Neural crest cell (in vitro differentiated cells): ENCODE measurements at regions not wholly inside any gene's neighbourhood (a gene's known extent, or its start where the extent isn't known, plus 50 kb on each side); places are given as distances from the start of the nearest gene placed in this dataset.

Source experiments
- DNase-seq: peaks from one replicate; pipeline ENCODE4 v3.0.0; 2021; ENCODE audit warnings: low read depth, mixed read lengths, low spot score
- H3K27ac Mint-ChIP-seq: one replicate; pipeline ENCODE4 v1.8.0; 2021; ENCODE audit warnings: mild to moderate bottlenecking, mixed read lengths; ENCODE audit not compliant: unreplicated experiment
- H3K27me3 Mint-ChIP-seq: 2 replicates; pipeline ENCODE4 v1.8.0; 2021; ENCODE audit warnings: low read depth, mild to moderate bottlenecking, mixed read lengths
- H3K36me3 Mint-ChIP-seq: 2 replicates; pipeline ENCODE4 v1.8.0; 2021; ENCODE audit warnings: low read depth, mild to moderate bottlenecking, mixed read lengths
- H3K4me1 Mint-ChIP-seq: 2 replicates; pipeline ENCODE4 v1.8.0; 2021; ENCODE audit warnings: mixed read lengths
- H3K4me3 Mint-ChIP-seq: one replicate; pipeline ENCODE4 v1.8.0; 2021; ENCODE audit warnings: mild to moderate bottlenecking, mixed read lengths
- H3K9me3 Mint-ChIP-seq: 2 replicates; pipeline ENCODE4 v1.8.0; 2021; ENCODE audit warnings: mixed read lengths
- CTCF ChIP-seq: fragments of 200-600 bp; sonication (generic); conservative IDR thresholded peaks from 2 replicates; pipeline ENCODE4 v1.5.0; 2021; ENCODE audit warnings: antibody characterized with exemption, mild to moderate bottlenecking

GRCh38 chr6:4447639-4448330 lies 312.4 kb upstream of the ECI2 start:
- H3K4me1 Mint-ChIP-seq, result peaks cover 6% of the 10 kb centered on the region
- no peak overlapping the region for H3K27ac Mint-ChIP-seq
- H3K36me3 Mint-ChIP-seq, result peaks cover 6% of the 10 kb centered on the region
- no peaks in the 10 kb centered on the region for H3K27me3 Mint-ChIP-seq
- TF ChIP-seq CTCF, result no peak
- H3K9me3 Mint-ChIP-seq, result peaks cover 6% of the 10 kb centered on the region
- no peak overlapping the region for H3K4me3 Mint-ChIP-seq
- DNase-seq, result no peak

- no peak overlapping the region for H3K27ac Mint-ChIP-seq
Observed at GRCh38 chr6:4446982-4447381, 311.6 kb upstream of the ECI2 start.

GRCh38 chr6:4441981-4442434 lies 306.6 kb upstream of the ECI2 start:
- no peak for TF ChIP-seq CTCF
- Mint-ChIP-seq H3K4me3 (no peak overlapping the region), H3K27ac (no peak overlapping the region), H3K4me1 (peaks cover 3% of the 10 kb centered on the region), H3K9me3 (peaks cover 3% of the 10 kb centered on the region), H3K27me3 (no peaks in the 10 kb centered on the region), H3K36me3 (no peaks in the 10 kb centered on the region)
- DNase-seq, result no peak

More at GRCh38 chr6:4446982-4447381, 311.6 kb upstream of the ECI2 start:
- Mint-ChIP-seq H3K27me3 (no peaks in the 10 kb centered on the region), H3K4me3 (no peak overlapping the region), H3K9me3 (peaks cover 3% of the 10 kb centered on the region), H3K4me1 (peaks cover 6% of the 10 kb centered on the region), H3K36me3 (peaks cover 4% of the 10 kb centered on the region)
- no peak for TF ChIP-seq CTCF
- no peak for DNase-seq

DNA sequence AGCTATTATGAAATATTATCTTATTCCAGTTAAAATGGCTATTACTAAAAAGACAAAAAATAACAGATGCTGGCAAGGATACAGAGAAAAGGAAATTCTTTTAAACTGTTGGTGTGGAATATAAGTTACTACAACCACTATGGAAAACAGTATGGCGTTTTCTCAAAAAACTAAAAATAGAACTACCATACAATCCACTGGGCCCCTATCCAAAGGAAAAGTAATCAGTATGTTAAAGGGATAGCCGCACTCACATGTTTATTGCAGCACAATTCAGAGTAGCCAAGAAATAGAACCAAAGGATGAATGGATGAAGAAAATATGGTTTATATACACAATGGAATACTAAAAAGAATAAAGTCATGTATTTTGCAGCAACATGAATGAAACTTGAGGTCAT lies 303.8 kb upstream of the ECI2 start:
- no peak overlapping the region for H3K27ac Mint-ChIP-seq
- no peak overlapping the region for H3K4me3 Mint-ChIP-seq
- no peaks in the 10 kb centered on the region for H3K36me3 Mint-ChIP-seq
- peaks cover 6% of the 10 kb centered on the region for H3K4me1 Mint-ChIP-seq
- no peak for TF ChIP-seq CTCF
- H3K9me3 Mint-ChIP-seq, result peaks cover 8% of the 10 kb centered on the region
- no peaks in the 10 kb centered on the region for H3K27me3 Mint-ChIP-seq
- DNase-seq, result no peak

GRCh38 chr6:4437342-4437741 lies 302.0 kb upstream of the ECI2 start:
- Mint-ChIP-seq H3K27ac (no peak overlapping the region), H3K36me3 (no peaks in the 10 kb centered on the region), H3K9me3 (peaks cover 11% of the 10 kb centered on the region), H3K27me3 (no peaks in the 10 kb centered on the region), H3K4me3 (no peak overlapping the region), H3K4me1 (peaks cover 6% of the 10 kb centered on the region)
- TF ChIP-seq CTCF, result no peak
- no peak for DNase-seq
